Right lobe of liver (tissue), 6 donors: ENCODE measurements at regions not wholly inside any gene's neighbourhood (a gene's known extent, or its start where the extent isn't known, plus 50 kb on each side); places are given as distances from the start of the nearest gene placed in this dataset.
"Not testable (repeated sequence)": the region's sequence is repeated elsewhere in the genome, so short reads cannot be mapped to it uniquely, and the experiment has no call there.

Experiments
- ATAC-seq, 4 donors: fragments of 200-7000 bp; cut with Tn5 transposase; one replicate each; pipeline ENCODE4 v1.9.1; 2020; ENCODE audit warnings: mild to moderate bottlenecking in 4 of 4, moderate library complexity in 4 of 4
- DNase-seq, 3 donors: peaks; one replicate each; pipeline ENCODE4 v3.0.0-alpha.2; 2020
- H3K27ac ChIP-seq, 3 donors: fragments of 200-600 bp; one replicate each; pipeline ENCODE4 v1.8.0; 2022
- H3K27me3 ChIP-seq, 2 donors: fragments of 200-600 bp; one replicate each; pipeline ENCODE4 v1.8.0; 2022
- H3K36me3 ChIP-seq, 4 donors: fragments of 200-600 bp; sonication (generic) in 1 of 4; one replicate each; pipeline versions ENCODE4 v1.5.1 to v1.8.0; 2017 to 2022; ENCODE audit warnings: control low read depth in 1 of 4
- H3K4me1 ChIP-seq, 4 donors: fragments of 200-600 bp; sonication (generic) in 1 of 4; one replicate each; pipeline versions ENCODE4 v1.5.1 to v1.8.0; 2017 to 2022; ENCODE audit warnings: control low read depth in 1 of 4
- H3K4me3 ChIP-seq, 3 donors: fragments of 200-600 bp; one replicate each; pipeline ENCODE4 v1.8.0; 2022
- H3K9me3 ChIP-seq, 4 donors: fragments of 200-600 bp; sonication (generic) in 1 of 4; one replicate each; pipeline versions ENCODE4 v1.5.1 to v1.8.0; 2017 to 2022; ENCODE audit warnings: control low read depth in 1 of 4
- POLR2A ChIP-seq: fragments of 450-650 bp; IDR thresholded peaks from one replicate; pipeline ENCODE4 v1.6.1; 2017; ENCODE audit warnings: antibody characterized with exemption, mild to moderate bottlenecking
- WGBS: methylation state at CpG from one replicate; pipeline ENCODE4 v1.1.6; 2018; ENCODE audit warnings: low coverage, low lambda C conversion rate; ENCODE audit not compliant: insufficient coverage; ENCODE audit errors: missing lambda C conversion rate; 5-methylcytosine and 5-hydroxymethylcytosine counted together
- intact Hi-C, 2 donors: fragments of 100-400 bp; cut with DNase I; formaldehyde crosslinking; loops; one replicate each; pipeline versions ENCODE4 v1.11.2 to v1.14.1; 2022
- TF ChIP-seq, protein P1 (sequence below), 4 donors: fragments of 200-600 bp in 3 of 4; fragments of 450-650 bp in 1 of 4; IDR thresholded peaks; one replicate each; pipeline versions ENCODE4 v1.5.1 to v1.8.0; 2016 to 2022; ENCODE audit warnings: antibody characterized with exemption in 4 of 4, mild to moderate bottlenecking in 2 of 4
- donor health status: DM: no; HTN: yes; CAD: no.
- donor health status: DM: no; HTN: no; CAD: no.
- donor health status: DM: no; HTN: no; CAD: no.
- donor health status: DM: no; HTN: yes; CAD: no.
- donor health status: DM: no; HTN: yes; CAD: no.

DNA sequence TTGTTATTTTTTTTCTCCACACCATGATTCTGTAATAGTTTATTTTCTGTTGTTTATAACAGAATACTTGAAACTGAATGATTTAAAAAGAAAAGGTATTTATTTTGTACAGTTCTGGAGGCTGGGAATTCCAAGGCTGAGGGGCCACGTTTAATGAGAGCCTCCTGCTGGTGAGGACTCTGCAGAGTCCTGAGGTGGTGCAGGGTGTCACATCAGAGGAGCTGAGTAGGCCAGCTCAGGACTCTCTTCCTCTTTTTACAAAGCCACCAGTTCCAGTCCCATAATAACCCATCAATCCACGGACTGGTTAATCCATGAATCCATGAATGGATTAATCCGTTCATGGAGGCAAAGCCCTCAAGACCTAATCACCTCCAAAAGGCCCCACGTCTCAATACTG is 71.6 kb downstream of the TFAP2A start:
- WGBS: 22% methylated on average over 3 of the region's 4 CpGs
- no peak for TF ChIP-seq POLR2A
- TF ChIP-seq, protein P1, sequence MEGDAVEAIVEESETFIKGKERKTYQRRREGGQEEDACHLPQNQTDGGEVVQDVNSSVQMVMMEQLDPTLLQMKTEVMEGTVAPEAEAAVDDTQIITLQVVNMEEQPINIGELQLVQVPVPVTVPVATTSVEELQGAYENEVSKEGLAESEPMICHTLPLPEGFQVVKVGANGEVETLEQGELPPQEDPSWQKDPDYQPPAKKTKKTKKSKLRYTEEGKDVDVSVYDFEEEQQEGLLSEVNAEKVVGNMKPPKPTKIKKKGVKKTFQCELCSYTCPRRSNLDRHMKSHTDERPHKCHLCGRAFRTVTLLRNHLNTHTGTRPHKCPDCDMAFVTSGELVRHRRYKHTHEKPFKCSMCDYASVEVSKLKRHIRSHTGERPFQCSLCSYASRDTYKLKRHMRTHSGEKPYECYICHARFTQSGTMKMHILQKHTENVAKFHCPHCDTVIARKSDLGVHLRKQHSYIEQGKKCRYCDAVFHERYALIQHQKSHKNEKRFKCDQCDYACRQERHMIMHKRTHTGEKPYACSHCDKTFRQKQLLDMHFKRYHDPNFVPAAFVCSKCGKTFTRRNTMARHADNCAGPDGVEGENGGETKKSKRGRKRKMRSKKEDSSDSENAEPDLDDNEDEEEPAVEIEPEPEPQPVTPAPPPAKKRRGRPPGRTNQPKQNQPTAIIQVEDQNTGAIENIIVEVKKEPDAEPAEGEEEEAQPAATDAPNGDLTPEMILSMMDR (IDR thresholded peaks at IDR 0.05): no peak
- no peaks in the 10 kb centered on the region for H3K27me3 ChIP-seq
- H3K4me3 ChIP-seq: no peak overlapping the region
- DNase-seq (no peak), ATAC-seq (no peak)
- H3K4me1 ChIP-seq: no peaks in the 10 kb centered on the region
- no peaks in the 10 kb centered on the region for H3K36me3 ChIP-seq
- intact Hi-C loops: no loop called here
- no peaks in the 10 kb centered on the region for H3K9me3 ChIP-seq
- no peak overlapping the region for H3K27ac ChIP-seq

- no peak overlapping the region for H3K4me3 ChIP-seq
- DNase-seq: no peak
- intact Hi-C loops: no loop called here
- 71% methylated on average over 3 of the region's 4 CpGs for WGBS
- H3K4me1 ChIP-seq: no peaks in the 10 kb centered on the region
- no peaks in the 10 kb centered on the region for H3K36me3 ChIP-seq
- no peaks in the 10 kb centered on the region for H3K9me3 ChIP-seq
- TF ChIP-seq POLR2A: no peak
- TF ChIP-seq, protein P1 (IDR thresholded peaks at IDR 0.05): no peak
- no peak overlapping the region for H3K27ac ChIP-seq
- no peaks in the 10 kb centered on the region for H3K27me3 ChIP-seq
- ATAC-seq: no peak
These were observed 73.3 kb downstream of the TFAP2A start for GRCh38 chr6:10341605-10342004.

- 70% methylated on average over 13 of the region's 16 CpGs for WGBS
- no peaks in the 10 kb centered on the region for H3K4me1 ChIP-seq
- DNase-seq (no peak), ATAC-seq (no peak)
- no peaks in the 10 kb centered on the region for H3K36me3 ChIP-seq
- no peak overlapping the region for H3K4me3 ChIP-seq
- no peaks in the 10 kb centered on the region for H3K9me3 ChIP-seq
- no peak for TF ChIP-seq POLR2A
- TF ChIP-seq, protein P1 (IDR thresholded peaks at IDR 0.05): no peak
- no peak overlapping the region for H3K27ac ChIP-seq
- H3K27me3 ChIP-seq: no peaks in the 10 kb centered on the region
- intact Hi-C loops: no loop called here
These were observed 76.7 kb downstream of the TFAP2A start for GRCh38 chr6:10338151-10338550.

DNA sequence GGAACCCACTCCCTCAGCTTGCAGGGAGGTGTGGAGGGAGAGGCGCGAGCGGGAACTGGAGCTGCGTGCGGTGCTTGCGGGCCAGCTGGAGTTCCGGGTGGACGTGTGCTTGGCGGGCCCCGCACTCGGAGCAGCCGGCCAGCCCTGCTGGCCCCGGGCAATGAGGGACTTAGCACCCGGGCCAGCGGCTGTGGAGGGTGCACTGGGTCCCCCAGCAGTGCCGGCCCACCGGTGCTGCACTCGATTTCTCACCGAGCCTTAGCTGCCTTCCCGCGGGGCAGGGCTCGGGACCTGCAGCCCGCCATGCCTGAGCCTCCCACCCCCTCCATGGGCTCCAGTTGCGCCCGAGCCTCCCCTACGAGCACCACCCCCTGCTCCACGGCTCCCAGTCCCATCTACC is 77.5 kb downstream of the TFAP2A start:
- H3K27ac ChIP-seq, intact Hi-C loops, H3K4me3 ChIP-seq, H3K4me1 ChIP-seq, ATAC-seq, H3K36me3 ChIP-seq, DNase-seq, H3K9me3 ChIP-seq, H3K27me3 ChIP-seq: not testable (repeated sequence)
- WGBS: no CpG with 5 or more reads among the region's 27 CpGs

DNA sequence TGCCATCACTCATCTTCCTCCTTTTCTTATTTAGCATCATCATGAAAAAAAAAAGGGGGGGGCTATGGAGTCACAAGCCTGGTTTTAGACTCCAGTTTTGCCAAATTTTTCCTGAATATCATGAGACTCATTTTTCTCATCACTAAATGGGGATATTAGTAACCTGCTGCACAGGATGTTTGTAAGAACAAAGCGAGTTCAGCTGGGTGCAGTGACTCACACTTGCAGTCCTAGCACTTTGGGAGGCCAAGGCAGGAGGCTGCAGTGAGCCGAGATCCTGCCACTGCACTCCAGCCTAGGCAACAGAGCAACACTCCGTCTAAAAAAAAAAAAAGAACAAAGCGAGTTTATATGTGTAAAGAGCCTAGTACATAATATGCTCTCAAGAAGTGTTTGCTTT is 82.8 kb downstream of the TFAP2A start:
- H3K4me3 ChIP-seq: no peak overlapping the region
- H3K9me3 ChIP-seq: no peaks in the 10 kb centered on the region
- H3K36me3 ChIP-seq: no peaks in the 10 kb centered on the region
- H3K27ac ChIP-seq: no peak overlapping the region
- intact Hi-C loops: no loop called here
- WGBS: 51% methylated on average over 4 of the region's 4 CpGs
- H3K27me3 ChIP-seq: no peaks in the 10 kb centered on the region
- TF ChIP-seq POLR2A: no peak
- TF ChIP-seq, protein P1 (IDR thresholded peaks at IDR 0.05): no peak
- no peaks in the 10 kb centered on the region for H3K4me1 ChIP-seq
- no peak for DNase-seq
- no peak for ATAC-seq
